Esophagus squamous epithelium (tissue), 5 donors: ENCODE measurements at regions not wholly inside any gene's neighbourhood (a gene's known extent, or its start where the extent isn't known, plus 50 kb on each side); places are given as distances from the start of the nearest gene placed in this dataset.

Experiments used
- DNase-seq: peaks from one replicate; lab custom pipeline; 2025; lab: John Stamatoyannopoulos, UW
- H3K27ac ChIP-seq, 4 donors: fragments of 200-600 bp; sonication (generic); one replicate each; pipeline ENCODE4 v1.5.1; 2016 to 2019; ENCODE audit warnings: mild to moderate bottlenecking in 1 of 4
- H3K27me3 ChIP-seq, 4 donors: fragments of 200-600 bp; sonication (generic); 1 replicate in 3 of 4; 2 replicates in 1 of 4; pipeline versions ENCODE4 v1.5.1 to v1.6.0; 2017 to 2021; ENCODE audit warnings: antibody characterized with exemption in 1 of 4
- H3K36me3 ChIP-seq, 3 donors: fragments of 200-600 bp; sonication (generic); one replicate each; pipeline ENCODE4 v1.5.1; 2016 to 2019
- H3K4me1 ChIP-seq, 3 donors: fragments of 200-600 bp; sonication (generic); one replicate each; pipeline ENCODE4 v1.5.1; 2017 to 2019
- H3K4me3 ChIP-seq, 4 donors: fragments of 200-600 bp; sonication (generic); 1 replicate in 3 of 4; 2 replicates in 1 of 4; pipeline ENCODE4 v1.5.1; 2016 to 2019; ENCODE audit warnings: mild to moderate bottlenecking in 2 of 4, moderate library complexity in 1 of 4
- H3K9me3 ChIP-seq, 3 donors: fragments of 200-600 bp; sonication (generic); one replicate each; pipeline ENCODE4 v1.5.1; 2016 to 2019
- POLR2A ChIP-seq, 4 donors: fragments of 450-650 bp; IDR thresholded peaks; one replicate each; pipeline ENCODE4 v1.6.1; 2017; ENCODE audit warnings: antibody characterized with exemption in 4 of 4, mild to moderate bottlenecking in 4 of 4, moderate library complexity in 3 of 4
- WGBS, 2 donors: methylation state at CpG; one replicate each; pipeline ENCODE4 v1.1.5; 2018; 5-methylcytosine and 5-hydroxymethylcytosine counted together
- intact Hi-C: fragments of 100-400 bp; cut with DNase I; formaldehyde crosslinking; loops from one replicate; pipeline ENCODE4 v1.15.0; 2022
- TF ChIP-seq, protein P1 (sequence below), 6 experiments: fragments of 450-650 bp in 4 of 6; fragments of 200-600 bp in 2 of 6; sonication (generic) in 2 of 6; IDR thresholded peaks; one replicate each; pipeline ENCODE4 v1.5.1; 2016 to 2019; ENCODE audit warnings: antibody characterized with exemption in 6 of 6, mild to moderate bottlenecking in 4 of 6, moderate library complexity in 4 of 6
- donor health status: DM: yes; HTN: yes; CAD: no.

DNA sequence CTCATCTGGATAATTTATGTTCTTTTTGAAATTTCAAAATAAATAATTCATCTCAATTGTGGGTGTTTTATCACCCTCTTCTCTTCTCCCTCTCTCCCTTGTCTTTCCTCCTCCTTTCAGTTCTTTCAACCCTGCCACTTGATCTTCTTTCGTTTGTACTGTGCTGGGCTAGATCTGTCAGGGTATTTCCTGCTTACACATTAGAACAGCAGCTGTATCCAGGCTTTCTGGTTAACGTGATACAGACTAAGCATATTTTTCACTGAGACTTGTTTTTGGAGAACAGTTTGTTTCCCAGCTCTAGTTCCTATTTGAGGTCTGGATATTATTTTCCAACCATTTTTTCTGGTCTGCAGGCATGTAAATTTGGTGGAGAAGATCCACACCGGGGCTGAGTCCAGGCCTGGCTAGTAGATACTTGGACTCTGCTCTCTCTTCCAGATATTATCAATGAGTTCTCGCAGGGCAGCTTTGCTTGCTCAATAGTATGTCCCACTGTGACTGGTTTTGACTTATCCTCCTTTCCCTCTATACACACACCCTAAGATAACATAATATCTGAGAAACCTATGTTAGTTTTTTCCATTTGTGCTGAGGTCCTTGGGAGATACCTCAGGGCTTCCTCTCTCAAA lies 1310.7 kb upstream of the TENM3 start:
- no peak overlapping the region for H3K27ac ChIP-seq
- no peak overlapping the region for H3K4me3 ChIP-seq
- TF ChIP-seq POLR2A (IDR thresholded peaks at IDR 0.05) = no peak
- TF ChIP-seq, protein P1, sequence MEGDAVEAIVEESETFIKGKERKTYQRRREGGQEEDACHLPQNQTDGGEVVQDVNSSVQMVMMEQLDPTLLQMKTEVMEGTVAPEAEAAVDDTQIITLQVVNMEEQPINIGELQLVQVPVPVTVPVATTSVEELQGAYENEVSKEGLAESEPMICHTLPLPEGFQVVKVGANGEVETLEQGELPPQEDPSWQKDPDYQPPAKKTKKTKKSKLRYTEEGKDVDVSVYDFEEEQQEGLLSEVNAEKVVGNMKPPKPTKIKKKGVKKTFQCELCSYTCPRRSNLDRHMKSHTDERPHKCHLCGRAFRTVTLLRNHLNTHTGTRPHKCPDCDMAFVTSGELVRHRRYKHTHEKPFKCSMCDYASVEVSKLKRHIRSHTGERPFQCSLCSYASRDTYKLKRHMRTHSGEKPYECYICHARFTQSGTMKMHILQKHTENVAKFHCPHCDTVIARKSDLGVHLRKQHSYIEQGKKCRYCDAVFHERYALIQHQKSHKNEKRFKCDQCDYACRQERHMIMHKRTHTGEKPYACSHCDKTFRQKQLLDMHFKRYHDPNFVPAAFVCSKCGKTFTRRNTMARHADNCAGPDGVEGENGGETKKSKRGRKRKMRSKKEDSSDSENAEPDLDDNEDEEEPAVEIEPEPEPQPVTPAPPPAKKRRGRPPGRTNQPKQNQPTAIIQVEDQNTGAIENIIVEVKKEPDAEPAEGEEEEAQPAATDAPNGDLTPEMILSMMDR (IDR thresholded peaks at IDR 0.05) = no peak
- H3K36me3 ChIP-seq = no peaks in the 10 kb centered on the region
- intact Hi-C loops = no loop called here
- no peaks in the 10 kb centered on the region for H3K9me3 ChIP-seq
- DNase-seq = no peak
- H3K27me3 ChIP-seq = peaks cover 0 to 5% (median 0%) of the 10 kb centered on the region in 4 donors
- 49 to 56% methylated on average over 4 of the region's 4 CpGs for WGBS, 2 donors
- no peaks in the 10 kb centered on the region for H3K4me1 ChIP-seq

DNA sequence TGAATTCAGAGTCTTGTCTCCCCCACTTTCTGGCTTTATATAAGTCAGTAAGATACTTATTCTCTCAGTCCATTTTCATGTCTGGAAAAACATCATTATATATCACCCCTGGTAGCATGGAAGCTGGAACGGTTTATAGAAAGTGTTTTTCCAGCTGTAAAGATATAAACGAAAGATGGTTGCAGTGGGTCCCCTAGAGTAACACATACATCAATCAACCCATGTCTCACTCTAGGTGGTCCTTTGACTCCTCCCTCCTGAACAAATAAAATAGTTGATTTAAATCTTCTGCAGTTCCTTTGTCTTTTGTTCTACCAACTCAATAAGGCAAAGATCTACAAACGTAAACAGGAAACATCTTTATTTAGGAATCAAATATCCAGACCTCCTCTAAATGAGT lies 1306.1 kb upstream of the TENM3 start:
- DNase-seq = no peak
- TF ChIP-seq, protein P1 (IDR thresholded peaks at IDR 0.05) = no peak
- TF ChIP-seq POLR2A (IDR thresholded peaks at IDR 0.05) = no peak
- intact Hi-C loops = no loop called here
- no peaks in the 10 kb centered on the region for H3K9me3 ChIP-seq
- WGBS, 2 donors = 43 to 56% methylated on average over 3 of the region's 3 CpGs
- H3K27ac ChIP-seq = no peak overlapping the region
- no peaks in the 10 kb centered on the region for H3K4me1 ChIP-seq
- no peak overlapping the region for H3K4me3 ChIP-seq
- peaks cover 0 to 5% (median 0%) of the 10 kb centered on the region in 4 donors for H3K27me3 ChIP-seq
- no peaks in the 10 kb centered on the region for H3K36me3 ChIP-seq

DNA sequence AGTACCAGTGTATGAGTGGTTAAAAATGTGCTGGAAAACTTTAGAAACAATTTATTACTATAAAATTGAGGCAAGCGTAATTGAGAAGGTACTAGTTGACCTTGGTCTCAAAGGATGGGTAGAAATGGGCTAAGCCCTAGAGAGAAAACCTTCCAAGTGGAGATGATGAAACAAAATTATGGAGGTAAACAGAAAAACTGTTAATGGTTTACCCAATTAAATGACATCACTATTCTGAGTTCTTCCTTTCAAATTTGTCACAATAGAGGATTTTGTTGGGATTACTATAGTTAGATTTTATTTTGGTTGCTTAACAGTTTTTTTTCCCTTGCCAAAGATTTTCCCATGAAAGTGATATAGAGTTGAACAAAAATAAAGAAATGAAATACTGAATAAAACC lies 1302.5 kb upstream of the TENM3 start:
- H3K27me3 ChIP-seq = no peaks in the 10 kb centered on the region
- H3K27ac ChIP-seq = no peak overlapping the region
- H3K9me3 ChIP-seq = no peaks in the 10 kb centered on the region
- H3K4me3 ChIP-seq = no peak overlapping the region
- no peaks in the 10 kb centered on the region for H3K4me1 ChIP-seq
- intact Hi-C loops = no loop called here
- WGBS, 2 donors = 91 to 92% methylated on average over 1 of the region's 1 CpG
- no peak for DNase-seq
- TF ChIP-seq, protein P1 (IDR thresholded peaks at IDR 0.05) = no peak
- no peak for TF ChIP-seq POLR2A (IDR thresholded peaks at IDR 0.05)
- no peaks in the 10 kb centered on the region for H3K36me3 ChIP-seq

DNA sequence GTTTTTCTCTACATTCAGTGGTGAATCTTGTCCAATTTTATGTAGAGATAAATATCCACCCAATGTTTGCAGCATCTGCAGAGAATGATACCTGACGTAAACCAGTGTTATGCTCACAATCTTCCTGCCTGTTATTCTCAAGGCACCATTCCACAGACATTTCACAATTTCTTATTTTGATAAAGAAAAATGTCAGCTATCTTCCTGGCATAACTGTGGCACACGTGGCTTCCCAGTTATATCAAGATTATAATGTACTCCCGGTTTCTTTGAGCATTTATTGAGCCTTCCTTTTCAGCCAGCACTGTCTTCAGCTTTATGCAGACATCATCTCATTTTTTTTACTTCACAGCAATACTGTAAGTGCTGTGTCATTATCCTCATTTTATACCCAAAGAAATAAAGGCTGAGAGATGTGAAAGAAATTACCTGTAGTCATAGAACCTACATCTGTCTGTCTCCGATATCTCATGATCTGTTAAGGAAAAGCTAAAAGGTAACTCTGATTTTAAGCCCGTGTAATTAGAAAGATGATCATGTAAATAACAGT lies 1300.8 kb upstream of the TENM3 start:
- Histone ChIP-seq H3K4me1 (no peaks in the 10 kb centered on the region), H3K36me3 (no peaks in the 10 kb centered on the region), H3K27ac (no peak overlapping the region), H3K27me3 (no peaks in the 10 kb centered on the region), H3K9me3 (no peaks in the 10 kb centered on the region), H3K4me3 (no peak overlapping the region)
- 71 to 85% methylated on average over 5 of the region's 5 CpGs for WGBS, 2 donors
- intact Hi-C loops = no loop called here
- DNase-seq = no peak
- TF ChIP-seq POLR2A (IDR thresholded peaks at IDR 0.05) = no peak
- TF ChIP-seq, protein P1 (IDR thresholded peaks at IDR 0.05) = no peak

DNA sequence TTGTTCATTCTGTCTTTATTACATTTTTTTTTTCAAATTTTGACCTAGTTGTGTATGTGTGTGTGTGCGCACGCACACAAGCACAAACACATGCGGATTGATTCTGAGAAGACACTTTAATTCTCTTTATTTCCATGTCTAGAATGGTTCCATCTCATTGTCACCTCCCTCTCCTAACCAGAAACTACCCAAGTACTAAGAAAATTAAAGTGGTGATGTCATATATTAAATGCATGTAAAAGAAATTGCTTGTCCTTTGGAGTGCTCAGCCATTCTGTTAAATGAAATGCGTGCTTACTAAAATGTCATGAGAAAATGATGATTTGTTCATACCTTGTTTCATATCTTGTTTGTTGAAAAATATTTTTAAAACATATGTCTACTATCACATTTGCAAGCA lies 1297.0 kb upstream of the TENM3 start:
- WGBS, 2 donors = 96 to 98% methylated on average over 4 of the region's 4 CpGs
- Histone ChIP-seq H3K9me3 (no peaks in the 10 kb centered on the region), H3K27me3 (no peaks in the 10 kb centered on the region), H3K36me3 (no peaks in the 10 kb centered on the region), H3K4me3 (no peak overlapping the region), H3K27ac (no peak overlapping the region), H3K4me1 (no peaks in the 10 kb centered on the region)
- DNase-seq = no peak
- intact Hi-C loops = no loop called here
- TF ChIP-seq, protein P1 (IDR thresholded peaks at IDR 0.05) = no peak
- TF ChIP-seq POLR2A (IDR thresholded peaks at IDR 0.05) = no peak
